GM18867 (cell line): ENCODE measurements at regions not wholly inside any gene's neighbourhood (a gene's known extent, or its start where the extent isn't known, plus 50 kb on each side); places are given as distances from the start of the nearest gene placed in this dataset.

ENCODE experiments used
- ATAC-seq: cut with Tn5 transposase; IDR thresholded peaks from one replicate; pipeline ENCODE4 v1.9.1; 2021; ENCODE audit warnings: mild to moderate bottlenecking, moderate library complexity; ENCODE audit not compliant: unreplicated experiment

- ATAC-seq, result no peak
These were observed 356.6 kb downstream of the CASP12 start for GRCh38 chr11:104541701-104542100.

GRCh38 chr11:104538313-104538712, 359.9 kb downstream of the CASP12 start:
- ATAC-seq, result no peak

- ATAC-seq, result no peak
These were observed 364.0 kb downstream of the CASP12 start for GRCh38 chr11:104534278-104534677.

GRCh38 chr11:104531894-104532293, 366.4 kb downstream of the CASP12 start:
- ATAC-seq, result no peak

GRCh38 chr11:104531075-104531474, 367.1 kb upstream of the PDGFD start:
- ATAC-seq, result peak; percentile 66

- no peak for ATAC-seq
These were observed 366.0 kb upstream of the PDGFD start for GRCh38 chr11:104529906-104530305.

GRCh38 chr11:104529213-104529612, 365.3 kb upstream of the PDGFD start:
- ATAC-seq, result no peak

GRCh38 chr11:104526006-104526405, 362.1 kb upstream of the PDGFD start:
- ATAC-seq, result no peak

GRCh38 chr11:104525416-104525815, 361.5 kb upstream of the PDGFD start:
- ATAC-seq, result no peak

GRCh38 chr11:104524254-104524653, 360.3 kb upstream of the PDGFD start:
- no peak for ATAC-seq

- ATAC-seq, result no peak
These were observed 359.7 kb upstream of the PDGFD start for GRCh38 chr11:104523611-104524010.

- ATAC-seq, result no peak
These were observed 358.7 kb upstream of the PDGFD start for GRCh38 chr11:104522650-104523049.

- no peak for ATAC-seq
These were observed 358.2 kb upstream of the PDGFD start for GRCh38 chr11:104522123-104522522.

- ATAC-seq, result no peak
These were observed 346.2 kb upstream of the PDGFD start for GRCh38 chr11:104510169-104510568.

GRCh38 chr11:104490182-104490581, 326.2 kb upstream of the PDGFD start:
- no peak for ATAC-seq

GRCh38 chr11:104488561-104488960, 324.6 kb upstream of the PDGFD start:
- ATAC-seq, result no peak

GRCh38 chr11:104487046-104487806, 323.3 kb upstream of the PDGFD start:
- ATAC-seq, result no peak

GRCh38 chr11:104484804-104485554, 321.0 kb upstream of the PDGFD start:
- no peak for ATAC-seq

- ATAC-seq, result no peak
These were observed 313.0 kb upstream of the PDGFD start for GRCh38 chr11:104476898-104477297.

GRCh38 chr11:104476454-104476853, 312.5 kb upstream of the PDGFD start:
- no peak for ATAC-seq

- ATAC-seq, result no peak
These were observed 303.5 kb upstream of the PDGFD start for GRCh38 chr11:104467404-104467803.

- ATAC-seq, result no peak
These were observed 301.4 kb upstream of the PDGFD start for GRCh38 chr11:104465321-104465720.
